ENCODE measurements at regions not wholly inside any gene's neighbourhood (a gene's known extent, or its start where the extent isn't known, plus 50 kb on each side); places are given as distances from the start of the nearest gene placed in this dataset.

GRCh38 chr6:4620284-4621151 is 155.7 kb upstream of the CDYL start:
- no peak for TF ChIP-seq POLR2A (IDR thresholded peaks at IDR 0.05)
- TF ChIP-seq, protein P1, sequence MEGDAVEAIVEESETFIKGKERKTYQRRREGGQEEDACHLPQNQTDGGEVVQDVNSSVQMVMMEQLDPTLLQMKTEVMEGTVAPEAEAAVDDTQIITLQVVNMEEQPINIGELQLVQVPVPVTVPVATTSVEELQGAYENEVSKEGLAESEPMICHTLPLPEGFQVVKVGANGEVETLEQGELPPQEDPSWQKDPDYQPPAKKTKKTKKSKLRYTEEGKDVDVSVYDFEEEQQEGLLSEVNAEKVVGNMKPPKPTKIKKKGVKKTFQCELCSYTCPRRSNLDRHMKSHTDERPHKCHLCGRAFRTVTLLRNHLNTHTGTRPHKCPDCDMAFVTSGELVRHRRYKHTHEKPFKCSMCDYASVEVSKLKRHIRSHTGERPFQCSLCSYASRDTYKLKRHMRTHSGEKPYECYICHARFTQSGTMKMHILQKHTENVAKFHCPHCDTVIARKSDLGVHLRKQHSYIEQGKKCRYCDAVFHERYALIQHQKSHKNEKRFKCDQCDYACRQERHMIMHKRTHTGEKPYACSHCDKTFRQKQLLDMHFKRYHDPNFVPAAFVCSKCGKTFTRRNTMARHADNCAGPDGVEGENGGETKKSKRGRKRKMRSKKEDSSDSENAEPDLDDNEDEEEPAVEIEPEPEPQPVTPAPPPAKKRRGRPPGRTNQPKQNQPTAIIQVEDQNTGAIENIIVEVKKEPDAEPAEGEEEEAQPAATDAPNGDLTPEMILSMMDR (IDR thresholded peaks at IDR 0.05), result no peak
